ENCODE measurements at regions not wholly inside any gene's neighbourhood (a gene's known extent, or its start where the extent isn't known, plus 50 kb on each side); places are given as distances from the start of the nearest gene placed in this dataset.

DNA sequence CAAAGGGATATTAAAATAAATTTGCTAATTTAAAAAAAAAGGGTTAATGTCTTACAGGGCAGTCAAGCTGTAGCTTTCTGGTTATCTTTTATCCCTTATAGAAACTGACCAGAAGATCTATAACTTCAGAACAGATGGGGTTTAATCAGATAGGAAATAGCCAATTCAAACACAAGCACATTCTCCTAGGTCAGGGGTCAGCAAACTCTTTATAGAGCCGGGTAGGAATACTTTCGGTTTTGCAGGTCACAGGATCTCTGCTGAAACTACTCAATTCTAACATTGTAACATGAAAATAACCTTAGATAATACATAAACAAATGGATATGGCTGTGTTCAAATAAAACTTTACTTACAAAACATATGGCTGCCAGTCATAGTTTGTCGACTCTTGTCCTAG is 479.8 kb downstream of the ADRA2A start:
- no peak overlapping the region for H2AK5ac ChIP-seq (ENCODE audit: low read depth, low read length)
- in situ Hi-C loops (cut with MboI; ENCODE audit: low sequenced_read_pairs) (no loop called here), intact Hi-C loops (cut with micrococcal nuclease) (no loop called here), dilution Hi-C loops (cut with HindIII; ENCODE audit: low sequenced_read_pairs, unreplicated experiment) (no loop called here)
- H3K27ac ChIP-seq (ENCODE audit: insufficient read depth, low read length): no peak overlapping the region
- no peak overlapping the region for H2BK20ac ChIP-seq (ENCODE audit: low read depth, low read length)
- no peak overlapping the region for H2AK9ac ChIP-seq (replicated peaks; ENCODE audit: low read depth, low read length, poor library complexity)
- no peak overlapping the region for H3K18ac ChIP-seq (ENCODE audit: low read depth, low read length)
- H3K23ac ChIP-seq (ENCODE audit: low read depth, low read length): no peak overlapping the region
- no peak for ATAC-seq (ENCODE audit: low read depth)
- H2BK120ac ChIP-seq (ENCODE audit: low read depth, low read length): no peak overlapping the region
- H3K9me1 ChIP-seq (ENCODE audit: insufficient read depth, low read length): no peaks in the 10 kb centered on the region
- no peak overlapping the region for H3K4me2 ChIP-seq (ENCODE audit: low read depth, low read length)
- no peaks in the 10 kb centered on the region for H3K27me3 ChIP-seq (ENCODE audit: control insufficient read depth, insufficient read depth, low read length)
- POLR2A ChIA-PET (ENCODE audit: unreplicated experiment): no interaction called here
- no peak overlapping the region for H4K8ac ChIP-seq (ENCODE audit: low read depth in 2 of 2, low read length in 2 of 2)
- H3K9me3 ChIP-seq (ENCODE audit: control insufficient read depth, insufficient read depth, low read length): peaks cover 6% of the 10 kb centered on the region
- no peak overlapping the region for H3K4ac ChIP-seq (ENCODE audit: low read depth, low read length)
- H2AFZ ChIP-seq (replicated peaks; ENCODE audit: low read length, poor library complexity): no peak overlapping the region
- no peak overlapping the region for H2BK5ac ChIP-seq (ENCODE audit: low read depth, low read length, poor library complexity, severe bottlenecking)
- H3K36me3 ChIP-seq (ENCODE audit: control insufficient read depth, insufficient read depth, low read length): no peaks in the 10 kb centered on the region
- H2BK15ac ChIP-seq (ENCODE audit: low read depth, low read length): no peak overlapping the region
- CTCF ChIA-PET: no interaction called here
- no TSS peak for BruUV-seq (replicated peaks)
- no peak overlapping the region for H4K5ac ChIP-seq (ENCODE audit: low read depth, low read length)
- WGBS, 2 experiments (ENCODE audit: extremely low coverage in 2 of 2, insufficient read length in 1 of 2): no CpG with 5 or more reads among the region's 3 CpGs
- H3K56ac ChIP-seq (ENCODE audit: extremely low read depth, insufficient read depth, low read length): no peak overlapping the region
- TF ChIP-seq FOS (IDR thresholded peaks at IDR 0.05; ENCODE audit: low read depth, low read length) (no peak), RFX5 (IDR thresholded peaks at IDR 0.05; ENCODE audit: low read depth, low read length) (no peak), SMC3 (IDR thresholded peaks at IDR 0.05; ENCODE audit: low read depth, low read length) (no peak), BHLHE40 (IDR thresholded peaks at IDR 0.05; ENCODE audit: low read depth, low read length) (no peak), CHD1 (IDR thresholded peaks at IDR 0.05; ENCODE audit: low read depth, low read length) (no peak), NFE2L2 (IDR thresholded peaks at IDR 0.05; ENCODE audit: low read depth, low read length) (no peak), MXI1 (IDR thresholded peaks at IDR 0.05; ENCODE audit: borderline replicate concordance, low read depth, low read length) (no peak), MAZ (IDR thresholded peaks at IDR 0.05; ENCODE audit: borderline replicate concordance, low read depth, low read length) (no peak), MAFK (IDR thresholded peaks at IDR 0.05; ENCODE audit: low read depth, low read length) (no peak), POLR2A (IDR thresholded peaks at IDR 0.05; ENCODE audit: low read depth, low read length) (no peak), CEBPB (IDR thresholded peaks at IDR 0.05; ENCODE audit: low read depth, low read length) (no peak), RAD21 (IDR thresholded peaks at IDR 0.05; ENCODE audit: low read length) (no peak), RCOR1 (IDR thresholded peaks at IDR 0.05; ENCODE audit: insufficient replicate concordance, low read length) (no peak)
- TF ChIP-seq, protein P1, sequence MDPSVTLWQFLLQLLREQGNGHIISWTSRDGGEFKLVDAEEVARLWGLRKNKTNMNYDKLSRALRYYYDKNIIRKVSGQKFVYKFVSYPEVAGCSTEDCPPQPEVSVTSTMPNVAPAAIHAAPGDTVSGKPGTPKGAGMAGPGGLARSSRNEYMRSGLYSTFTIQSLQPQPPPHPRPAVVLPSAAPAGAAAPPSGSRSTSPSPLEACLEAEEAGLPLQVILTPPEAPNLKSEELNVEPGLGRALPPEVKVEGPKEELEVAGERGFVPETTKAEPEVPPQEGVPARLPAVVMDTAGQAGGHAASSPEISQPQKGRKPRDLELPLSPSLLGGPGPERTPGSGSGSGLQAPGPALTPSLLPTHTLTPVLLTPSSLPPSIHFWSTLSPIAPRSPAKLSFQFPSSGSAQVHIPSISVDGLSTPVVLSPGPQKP (IDR thresholded peaks at IDR 0.05; ENCODE audit: borderline replicate concordance, low read depth, low read length): no peak
- TF ChIP-seq, protein P2, sequence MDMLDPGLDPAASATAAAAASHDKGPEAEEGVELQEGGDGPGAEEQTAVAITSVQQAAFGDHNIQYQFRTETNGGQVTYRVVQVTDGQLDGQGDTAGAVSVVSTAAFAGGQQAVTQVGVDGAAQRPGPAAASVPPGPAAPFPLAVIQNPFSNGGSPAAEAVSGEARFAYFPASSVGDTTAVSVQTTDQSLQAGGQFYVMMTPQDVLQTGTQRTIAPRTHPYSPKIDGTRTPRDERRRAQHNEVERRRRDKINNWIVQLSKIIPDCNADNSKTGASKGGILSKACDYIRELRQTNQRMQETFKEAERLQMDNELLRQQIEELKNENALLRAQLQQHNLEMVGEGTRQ (IDR thresholded peaks at IDR 0.05; ENCODE audit: low read depth, low read length): no peak
- TF ChIP-seq, protein P3, sequence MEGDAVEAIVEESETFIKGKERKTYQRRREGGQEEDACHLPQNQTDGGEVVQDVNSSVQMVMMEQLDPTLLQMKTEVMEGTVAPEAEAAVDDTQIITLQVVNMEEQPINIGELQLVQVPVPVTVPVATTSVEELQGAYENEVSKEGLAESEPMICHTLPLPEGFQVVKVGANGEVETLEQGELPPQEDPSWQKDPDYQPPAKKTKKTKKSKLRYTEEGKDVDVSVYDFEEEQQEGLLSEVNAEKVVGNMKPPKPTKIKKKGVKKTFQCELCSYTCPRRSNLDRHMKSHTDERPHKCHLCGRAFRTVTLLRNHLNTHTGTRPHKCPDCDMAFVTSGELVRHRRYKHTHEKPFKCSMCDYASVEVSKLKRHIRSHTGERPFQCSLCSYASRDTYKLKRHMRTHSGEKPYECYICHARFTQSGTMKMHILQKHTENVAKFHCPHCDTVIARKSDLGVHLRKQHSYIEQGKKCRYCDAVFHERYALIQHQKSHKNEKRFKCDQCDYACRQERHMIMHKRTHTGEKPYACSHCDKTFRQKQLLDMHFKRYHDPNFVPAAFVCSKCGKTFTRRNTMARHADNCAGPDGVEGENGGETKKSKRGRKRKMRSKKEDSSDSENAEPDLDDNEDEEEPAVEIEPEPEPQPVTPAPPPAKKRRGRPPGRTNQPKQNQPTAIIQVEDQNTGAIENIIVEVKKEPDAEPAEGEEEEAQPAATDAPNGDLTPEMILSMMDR (conservative IDR thresholded peaks at IDR 0.05; ENCODE audit: low read depth, low read length): no peak
- DNase-seq: no peak
- H3K79me1 ChIP-seq (ENCODE audit: low read depth in 1 of 2, low read length in 2 of 2): no peaks in the 10 kb centered on the region
- H4K20me1 ChIP-seq (ENCODE audit: insufficient read depth, low read length): no peaks in the 10 kb centered on the region
- H4K91ac ChIP-seq (ENCODE audit: insufficient read depth, low read depth, low read length): no peak overlapping the region
- H3K9ac ChIP-seq (ENCODE audit: low read depth, low read length): no peak overlapping the region
- H3K14ac ChIP-seq (replicated peaks; ENCODE audit: low read depth, low read length): no peak overlapping the region
- H3K4me1 ChIP-seq (ENCODE audit: control insufficient read depth, insufficient read depth, low read length): no peaks in the 10 kb centered on the region
- H3K4me3 ChIP-seq (ENCODE audit: insufficient read depth, low read depth, low read length): no peak overlapping the region
